ENCODE measurements at regions not wholly inside any gene's neighbourhood (a gene's known extent, or its start where the extent isn't known, plus 50 kb on each side); places are given as distances from the start of the nearest gene placed in this dataset.

DNA sequence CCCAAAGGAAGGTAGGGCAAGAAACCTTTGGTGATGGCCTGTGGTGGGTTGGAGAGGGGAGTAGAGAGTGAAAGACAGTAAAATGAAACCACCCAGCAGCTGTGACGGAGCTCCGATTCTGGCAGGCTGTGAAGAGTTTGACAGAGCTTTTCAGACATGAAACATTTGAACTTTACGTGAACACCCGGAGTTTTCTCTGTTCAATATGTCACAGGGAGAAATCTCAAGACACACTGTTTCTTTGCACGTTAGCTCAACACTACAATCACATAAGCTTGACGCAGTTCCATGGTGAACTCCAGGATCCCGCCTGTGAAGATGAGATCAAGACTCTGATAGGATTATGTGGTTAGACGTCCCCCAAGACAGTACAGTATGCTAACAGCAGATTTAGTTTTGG is 79.6 kb upstream of the CDH11 start:
- no peaks in the 10 kb centered on the region for H3K36me3 ChIP-seq
- H3K27ac ChIP-seq, result no peak overlapping the region
- no peak for DNase-seq
- intact Hi-C loops (cut with DNase I; ENCODE audit: low total_unique reads), result no loop called here
- TF ChIP-seq, protein P1, sequence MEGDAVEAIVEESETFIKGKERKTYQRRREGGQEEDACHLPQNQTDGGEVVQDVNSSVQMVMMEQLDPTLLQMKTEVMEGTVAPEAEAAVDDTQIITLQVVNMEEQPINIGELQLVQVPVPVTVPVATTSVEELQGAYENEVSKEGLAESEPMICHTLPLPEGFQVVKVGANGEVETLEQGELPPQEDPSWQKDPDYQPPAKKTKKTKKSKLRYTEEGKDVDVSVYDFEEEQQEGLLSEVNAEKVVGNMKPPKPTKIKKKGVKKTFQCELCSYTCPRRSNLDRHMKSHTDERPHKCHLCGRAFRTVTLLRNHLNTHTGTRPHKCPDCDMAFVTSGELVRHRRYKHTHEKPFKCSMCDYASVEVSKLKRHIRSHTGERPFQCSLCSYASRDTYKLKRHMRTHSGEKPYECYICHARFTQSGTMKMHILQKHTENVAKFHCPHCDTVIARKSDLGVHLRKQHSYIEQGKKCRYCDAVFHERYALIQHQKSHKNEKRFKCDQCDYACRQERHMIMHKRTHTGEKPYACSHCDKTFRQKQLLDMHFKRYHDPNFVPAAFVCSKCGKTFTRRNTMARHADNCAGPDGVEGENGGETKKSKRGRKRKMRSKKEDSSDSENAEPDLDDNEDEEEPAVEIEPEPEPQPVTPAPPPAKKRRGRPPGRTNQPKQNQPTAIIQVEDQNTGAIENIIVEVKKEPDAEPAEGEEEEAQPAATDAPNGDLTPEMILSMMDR (IDR thresholded peaks at IDR 0.05), result no peak
- TF ChIP-seq POLR2A (IDR thresholded peaks at IDR 0.05), result no peak
- no peaks in the 10 kb centered on the region for H3K9me3 ChIP-seq
- H3K27me3 ChIP-seq, result no peaks in the 10 kb centered on the region
- no peak overlapping the region for H3K4me3 ChIP-seq
- no peaks in the 10 kb centered on the region for H3K4me1 ChIP-seq

- H3K4me3 ChIP-seq, result no peak overlapping the region
- no peak for DNase-seq
- TF ChIP-seq, protein P1 (IDR thresholded peaks at IDR 0.05), result no peak
- no peak for TF ChIP-seq POLR2A (IDR thresholded peaks at IDR 0.05)
- no peaks in the 10 kb centered on the region for H3K9me3 ChIP-seq
- H3K4me1 ChIP-seq, result no peaks in the 10 kb centered on the region
- no peaks in the 10 kb centered on the region for H3K27me3 ChIP-seq
- intact Hi-C loops (cut with DNase I; ENCODE audit: low total_unique reads), result no loop called here
- H3K27ac ChIP-seq, result no peak overlapping the region
- no peaks in the 10 kb centered on the region for H3K36me3 ChIP-seq
Observed at GRCh38 chr16:65200857-65201256, 79.0 kb upstream of the CDH11 start.

- intact Hi-C loops (cut with DNase I; ENCODE audit: low total_unique reads), result no loop called here
- Histone ChIP-seq H3K27me3 (no peaks in the 10 kb centered on the region), H3K9me3 (no peaks in the 10 kb centered on the region), H3K4me3 (no peak overlapping the region), H3K27ac (no peak overlapping the region), H3K4me1 (no peaks in the 10 kb centered on the region), H3K36me3 (no peaks in the 10 kb centered on the region)
- TF ChIP-seq POLR2A (IDR thresholded peaks at IDR 0.05), result no peak
- TF ChIP-seq, protein P1 (IDR thresholded peaks at IDR 0.05), result no peak
- no peak for DNase-seq
Observed at GRCh38 chr16:65200156-65200773, 78.4 kb upstream of the CDH11 start.

DNA sequence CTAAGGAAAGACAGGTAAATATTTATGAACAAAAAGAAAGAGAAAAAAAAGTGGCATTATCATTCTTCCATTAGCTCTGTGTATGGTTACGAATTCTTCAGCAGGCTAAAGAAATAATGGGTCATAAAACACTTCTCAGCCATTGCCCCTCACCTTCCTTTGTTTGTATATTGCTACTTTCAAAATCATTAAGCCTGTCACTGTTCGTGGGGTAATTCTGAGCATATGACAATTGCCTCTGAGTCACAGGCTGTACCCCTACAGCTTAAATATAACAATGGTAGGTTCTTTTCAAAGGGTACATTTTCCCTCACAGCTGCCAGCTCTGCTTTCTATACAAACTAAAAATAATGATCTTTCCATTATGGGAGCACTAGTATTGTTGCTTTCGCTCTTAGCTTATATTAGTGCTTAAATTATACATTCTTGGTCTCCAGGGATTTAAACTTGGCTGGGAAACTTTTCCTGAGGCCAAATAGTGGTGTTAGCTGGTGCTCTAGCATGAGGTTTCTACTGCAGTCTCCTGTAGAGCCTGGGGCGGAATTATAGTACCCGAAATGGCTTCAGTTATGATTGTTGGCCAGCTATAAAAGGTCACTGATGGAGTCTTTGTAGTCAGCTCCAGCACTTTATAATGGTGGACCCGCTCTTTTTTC is 74.7 kb upstream of the CDH11 start:
- H3K9me3 ChIP-seq, result no peaks in the 10 kb centered on the region
- no peaks in the 10 kb centered on the region for H3K4me1 ChIP-seq
- H3K4me3 ChIP-seq, result no peak overlapping the region
- no peak overlapping the region for H3K27ac ChIP-seq
- DNase-seq, result no peak
- no peak for TF ChIP-seq POLR2A (IDR thresholded peaks at IDR 0.05)
- TF ChIP-seq, protein P1 (IDR thresholded peaks at IDR 0.05), result no peak
- intact Hi-C loops (cut with DNase I; ENCODE audit: low total_unique reads), result no loop called here
- no peaks in the 10 kb centered on the region for H3K36me3 ChIP-seq
- H3K27me3 ChIP-seq, result no peaks in the 10 kb centered on the region

DNA sequence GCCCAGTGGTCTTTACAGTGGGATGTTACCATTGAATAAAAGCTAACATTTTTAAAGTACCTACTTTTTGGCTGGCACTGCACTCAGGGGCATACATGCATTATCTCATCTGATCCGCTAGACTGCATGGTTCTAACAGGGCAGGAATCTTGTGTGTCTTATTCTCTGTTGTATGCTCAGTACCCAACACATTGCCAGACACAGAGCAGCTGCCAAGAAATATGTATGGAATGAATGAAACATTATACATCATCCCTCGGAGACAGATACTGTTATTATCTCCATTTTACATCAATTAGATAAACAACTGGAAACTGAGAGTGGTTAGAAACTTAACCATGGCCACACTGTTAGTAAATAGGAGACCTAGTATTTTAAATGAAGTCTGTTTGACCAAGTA is 74.1 kb upstream of the CDH11 start:
- no peaks in the 10 kb centered on the region for H3K4me1 ChIP-seq
- no peak overlapping the region for H3K27ac ChIP-seq
- H3K36me3 ChIP-seq, result no peaks in the 10 kb centered on the region
- H3K9me3 ChIP-seq, result no peaks in the 10 kb centered on the region
- no peaks in the 10 kb centered on the region for H3K27me3 ChIP-seq
- intact Hi-C loops (cut with DNase I; ENCODE audit: low total_unique reads), result no loop called here
- no peak overlapping the region for H3K4me3 ChIP-seq
- DNase-seq, result no peak
- no peak for TF ChIP-seq POLR2A (IDR thresholded peaks at IDR 0.05)
- TF ChIP-seq, protein P1 (IDR thresholded peaks at IDR 0.05), result no peak

Data from uterus (tissue), 3 donors.